SK-N-SH treated with all-trans-retinoic acid at 6 μM for 48 hours (cell line): ENCODE measurements at regions not wholly inside any gene's neighbourhood (a gene's known extent, or its start where the extent isn't known, plus 50 kb on each side); places are given as distances from the start of the nearest gene placed in this dataset.

Source experiments
- BACH2 ChIP-seq: fragments of 250-450 bp; sonication (Bioruptor Pico); IDR thresholded peaks from 2 replicates; pipeline ENCODE4 v1.9.0; 2021; ENCODE audit warnings: mild to moderate bottlenecking, borderline replicate concordance
- SNAI2 ChIP-seq: fragments of 250-450 bp; sonication (Bioruptor Pico); IDR thresholded peaks from 2 replicates; pipeline ENCODE4 v1.5.0; 2020; ENCODE audit warnings: mild to moderate bottlenecking, moderate library complexity
- ZC3H10 ChIP-seq: fragments of 250-450 bp; sonication (Bioruptor Pico); IDR thresholded peaks from 2 replicates; pipeline ENCODE4 v1.5.1; 2021; ENCODE audit warnings: mild to moderate bottlenecking, moderate library complexity
- ZNF565 ChIP-seq: fragments of 450-650 bp; formaldehyde crosslinking; conservative IDR thresholded peaks from 2 replicates; pipeline ENCODE4 v1.5.0; 2020; ENCODE audit warnings: low read depth, mild to moderate bottlenecking, moderate library complexity
- TF ChIP-seq, protein P1 (sequence below): fragments of 250-450 bp; sonication (Bioruptor Pico); IDR thresholded peaks from 2 replicates; pipeline ENCODE4 v1.5.1; 2021; ENCODE audit warnings: mild to moderate bottlenecking, moderate library complexity

DNA sequence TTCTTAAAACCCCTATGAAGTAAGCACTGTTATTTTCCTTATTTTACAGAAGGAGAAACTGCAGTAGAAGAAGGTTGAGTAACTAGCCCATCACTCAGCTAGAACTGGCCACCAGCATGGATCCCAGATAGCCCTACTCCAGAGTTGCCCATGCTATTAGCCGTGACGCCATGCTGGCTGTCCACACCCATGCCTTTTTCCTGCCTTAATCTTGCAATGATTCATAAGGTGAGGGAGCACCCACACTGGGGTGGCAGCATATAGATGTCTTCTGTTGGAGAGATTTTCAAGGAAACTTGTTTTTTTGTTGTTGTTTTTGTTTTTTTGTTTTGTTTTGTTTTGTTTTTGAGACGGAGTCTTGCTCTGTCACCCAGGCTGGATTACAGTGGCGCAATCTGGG is 204.1 kb upstream of the HAAO start:
- TF ChIP-seq, protein P1, sequence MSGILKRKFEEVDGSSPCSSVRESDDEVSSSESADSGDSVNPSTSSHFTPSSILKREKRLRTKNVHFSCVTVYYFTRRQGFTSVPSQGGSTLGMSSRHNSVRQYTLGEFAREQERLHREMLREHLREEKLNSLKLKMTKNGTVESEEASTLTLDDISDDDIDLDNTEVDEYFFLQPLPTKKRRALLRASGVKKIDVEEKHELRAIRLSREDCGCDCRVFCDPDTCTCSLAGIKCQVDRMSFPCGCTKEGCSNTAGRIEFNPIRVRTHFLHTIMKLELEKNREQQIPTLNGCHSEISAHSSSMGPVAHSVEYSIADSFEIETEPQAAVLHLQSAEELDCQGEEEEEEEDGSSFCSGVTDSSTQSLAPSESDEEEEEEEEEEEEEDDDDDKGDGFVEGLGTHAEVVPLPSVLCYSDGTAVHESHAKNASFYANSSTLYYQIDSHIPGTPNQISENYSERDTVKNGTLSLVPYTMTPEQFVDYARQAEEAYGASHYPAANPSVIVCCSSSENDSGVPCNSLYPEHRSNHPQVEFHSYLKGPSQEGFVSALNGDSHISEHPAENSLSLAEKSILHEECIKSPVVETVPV = no peak
- no peak for TF ChIP-seq SNAI2
- no peak for TF ChIP-seq ZNF565
- TF ChIP-seq BACH2 (CRISPR knock-in tag) = no peak
- TF ChIP-seq ZC3H10 = no peak
